HEK293T (cell line): ENCODE measurements at regions not wholly inside any gene's neighbourhood (a gene's known extent, or its start where the extent isn't known, plus 50 kb on each side); places are given as distances from the start of the nearest gene placed in this dataset.

Experiments used
- CTCF ChIA-PET: fragments of 350-600 bp; formaldehyde crosslinking; extraction: SDS; loops from one replicate; lab custom pipeline; 2021; ENCODE audit warnings: antibody characterized with exemption, inconsistent platforms; lab: Yijun Ruan, JAX
- POLR2A ChIA-PET: fragments of 350-600 bp; formaldehyde crosslinking; extraction: SDS; loops from one replicate; lab custom pipeline; 2020; ENCODE audit warnings: antibody characterized with exemption, inconsistent platforms; lab: Yijun Ruan, JAX
- DNase-seq: peaks from one replicate; pipeline ENCODE4 v3.0.0; 2012; ENCODE audit warnings: mixed read lengths; ENCODE audit errors: extremely low spot score
- ARNT ChIP-seq: fragments of 450-650 bp; IDR thresholded peaks from 2 replicates; pipeline ENCODE4 v1.6.1; 2017; ENCODE audit warnings: mild to moderate bottlenecking
- BHLHE40 ChIP-seq: fragments of 450-650 bp; IDR thresholded peaks from 2 replicates; pipeline ENCODE4 v1.6.1; 2016; ENCODE audit warnings: mild to moderate bottlenecking, moderate library complexity, borderline replicate concordance
- CTBP1 ChIP-seq: fragments of 450-650 bp; IDR thresholded peaks from 2 replicates; pipeline ENCODE4 v1.6.1; 2016; ENCODE audit warnings: borderline replicate concordance
- ELF4 ChIP-seq: fragments of 450-650 bp; IDR thresholded peaks from 2 replicates; pipeline ENCODE4 v1.6.1; 2017; ENCODE audit warnings: antibody characterized with exemption
- FOXA1 ChIP-seq: fragments of 450-650 bp; IDR thresholded peaks from 2 replicates; pipeline ENCODE4 v1.6.1; 2016; ENCODE audit warnings: mild to moderate bottlenecking
- FOXK2 ChIP-seq: fragments of 450-650 bp; IDR thresholded peaks from 2 replicates; pipeline ENCODE4 v1.6.1; 2016; ENCODE audit warnings: mild to moderate bottlenecking
- FOXM1 ChIP-seq: fragments of 450-650 bp; IDR thresholded peaks from 2 replicates; pipeline ENCODE4 v1.6.1; 2017; ENCODE audit warnings: mild to moderate bottlenecking, borderline replicate concordance
- HDGF ChIP-seq: fragments of 450-650 bp; IDR thresholded peaks from 2 replicates; pipeline ENCODE4 v1.6.1; 2017; ENCODE audit warnings: antibody characterized with exemption, borderline replicate concordance
- L3MBTL2 ChIP-seq: fragments of 450-650 bp; conservative IDR thresholded peaks from 2 replicates; pipeline ENCODE4 v1.6.1; 2016; ENCODE audit warnings: mild to moderate bottlenecking
- LEF1 ChIP-seq: fragments of 450-650 bp; IDR thresholded peaks from 2 replicates; pipeline ENCODE4 v1.6.1; 2017; ENCODE audit warnings: mild to moderate bottlenecking, borderline replicate concordance
- NFRKB ChIP-seq: fragments of 450-650 bp; IDR thresholded peaks from 2 replicates; pipeline ENCODE4 v1.6.1; 2016; ENCODE audit warnings: mild to moderate bottlenecking, moderate library complexity
- SP1 ChIP-seq: fragments of 450-650 bp; IDR thresholded peaks from 2 replicates; pipeline ENCODE4 v1.6.1; 2017
- SUZ12 ChIP-seq: fragments of 450-650 bp; IDR thresholded peaks from 2 replicates; pipeline ENCODE4 v1.6.1; 2016; ENCODE audit warnings: mild to moderate bottlenecking
- TARDBP ChIP-seq: fragments of 450-650 bp; IDR thresholded peaks from 2 replicates; pipeline ENCODE4 v1.6.1; 2016
- ZNF384 ChIP-seq: fragments of 450-650 bp; IDR thresholded peaks from 2 replicates; pipeline ENCODE4 v1.6.1; 2016
- TF ChIP-seq, protein P1 (sequence below): fragments of 450-650 bp; IDR thresholded peaks from 2 replicates; pipeline ENCODE4 v1.6.1; 2016

DNA sequence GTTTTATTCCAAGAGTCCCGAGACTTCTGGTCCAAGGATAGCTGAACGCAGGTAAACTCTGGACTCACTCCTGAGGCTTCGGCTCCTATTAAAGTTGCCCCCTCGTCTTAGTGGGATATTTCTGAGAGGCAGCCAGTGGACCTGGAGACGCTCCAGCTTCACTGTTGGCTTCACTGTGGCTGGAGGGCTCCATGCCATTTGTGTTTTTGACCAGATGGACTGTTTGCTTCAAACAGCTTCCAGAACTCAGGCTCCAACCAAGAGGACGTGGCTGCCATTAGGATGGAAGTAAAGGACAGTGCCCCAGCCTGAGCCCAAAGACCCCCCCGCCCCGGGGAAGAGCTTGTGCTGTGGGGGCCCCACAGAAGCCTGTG lies 94.4 kb upstream of the LDAH start:
- CTCF ChIA-PET, result no interaction called here
- TF ChIP-seq ZNF384, result no peak
- TF ChIP-seq HDGF, result no peak
- TF ChIP-seq, protein P1, sequence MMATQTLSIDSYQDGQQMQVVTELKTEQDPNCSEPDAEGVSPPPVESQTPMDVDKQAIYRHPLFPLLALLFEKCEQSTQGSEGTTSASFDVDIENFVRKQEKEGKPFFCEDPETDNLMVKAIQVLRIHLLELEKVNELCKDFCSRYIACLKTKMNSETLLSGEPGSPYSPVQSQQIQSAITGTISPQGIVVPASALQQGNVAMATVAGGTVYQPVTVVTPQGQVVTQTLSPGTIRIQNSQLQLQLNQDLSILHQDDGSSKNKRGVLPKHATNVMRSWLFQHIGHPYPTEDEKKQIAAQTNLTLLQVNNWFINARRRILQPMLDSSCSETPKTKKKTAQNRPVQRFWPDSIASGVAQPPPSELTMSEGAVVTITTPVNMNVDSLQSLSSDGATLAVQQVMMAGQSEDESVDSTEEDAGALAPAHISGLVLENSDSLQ, result no peak
- TF ChIP-seq ELF4, result no peak
- no peak for TF ChIP-seq LEF1
- TF ChIP-seq SP1, result no peak
- no peak for TF ChIP-seq FOXK2
- no peak for DNase-seq
- POLR2A ChIA-PET, result no interaction called here

GRCh38 chr2:20916604-20917286 lies 93.8 kb upstream of the LDAH start:
- CTCF ChIA-PET, result no interaction called here
- no peak for DNase-seq
- TF ChIP-seq FOXM1 (no peak), ELF4 (no peak), HDGF (no peak), CTBP1 (no peak), BHLHE40 (no peak), TARDBP (no peak), SUZ12 (no peak), LEF1 (no peak), ZNF384 (no peak), SP1 (no peak)
- POLR2A ChIA-PET, result no interaction called here

DNA sequence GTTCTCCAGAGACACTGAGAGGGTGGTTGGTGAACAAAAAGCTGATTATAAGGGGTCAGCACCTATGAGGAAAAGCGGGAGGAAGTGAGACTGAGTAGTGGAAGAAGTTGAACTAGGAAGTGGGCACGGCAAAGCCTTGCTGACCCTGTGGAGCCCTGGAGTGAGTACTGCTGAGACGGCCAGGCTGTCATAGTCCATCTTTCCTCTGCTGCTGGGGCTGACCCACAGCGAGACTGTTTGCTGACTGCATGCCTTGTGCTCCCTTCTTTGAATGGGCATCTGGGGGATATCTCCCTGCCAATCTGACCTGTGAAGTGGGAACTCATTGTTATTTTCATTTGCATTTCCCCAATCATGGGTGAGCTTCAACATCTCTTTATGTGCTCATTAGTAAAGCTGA lies 92.4 kb upstream of the LDAH start:
- TF ChIP-seq TARDBP (no peak), NFRKB (no peak), L3MBTL2 (no peak), HDGF (no peak), LEF1 (no peak), FOXM1 (no peak), SUZ12 (no peak), ARNT (no peak), FOXA1 (no peak), SP1 (no peak), ZNF384 (no peak)
- ChIA-PET POLR2A (no interaction called here), CTCF (no interaction called here)
- no peak for DNase-seq

GRCh38 chr2:20914771-20915170 lies 91.9 kb upstream of the LDAH start:
- TF ChIP-seq LEF1 (no peak), ELF4 (no peak), SP1 (no peak), FOXM1 (no peak), BHLHE40 (no peak), CTBP1 (no peak)
- CTCF ChIA-PET, result no interaction called here
- POLR2A ChIA-PET, result no interaction called here
- DNase-seq, result no peak

- no peak for DNase-seq
- no peak for TF ChIP-seq ZNF384
- TF ChIP-seq, protein P1, result no peak
- TF ChIP-seq BHLHE40, result no peak
- TF ChIP-seq L3MBTL2, result no peak
- TF ChIP-seq TARDBP, result no peak
- no peak for TF ChIP-seq CTBP1
- TF ChIP-seq FOXK2, result no peak
- POLR2A ChIA-PET, result no interaction called here
- CTCF ChIA-PET, result no interaction called here
These were observed 91.2 kb upstream of the LDAH start for GRCh38 chr2:20914087-20914486.

GRCh38 chr2:20913491-20913890 lies 90.6 kb upstream of the LDAH start:
- TF ChIP-seq HDGF (no peak), BHLHE40 (no peak), ELF4 (no peak), TARDBP (no peak), ZNF384 (no peak), CTBP1 (no peak), FOXA1 (no peak), L3MBTL2 (no peak), FOXM1 (no peak), LEF1 (no peak), FOXK2 (no peak), ARNT (no peak), SUZ12 (no peak), NFRKB (no peak)
- TF ChIP-seq, protein P1, result no peak
- DNase-seq, result no peak
- ChIA-PET POLR2A (no interaction called here), CTCF (no interaction called here)
